SU-DHL-6 (cell line): ENCODE measurements at regions not wholly inside any gene's neighbourhood (a gene's known extent, or its start where the extent isn't known, plus 50 kb on each side); places are given as distances from the start of the nearest gene placed in this dataset.

Experiments
- CTCF ChIP-seq: fragments of 200-600 bp; sonication (generic); IDR thresholded peaks from one replicate; pipeline ENCODE4 v1.5.1; 2017; ENCODE audit warnings: antibody characterized with exemption, mild to moderate bottlenecking, low read length, moderate library complexity; ENCODE audit not compliant: insufficient read depth, poor library complexity, severe bottlenecking
- EZH2phosphoT487 ChIP-seq: fragments of 200-600 bp; sonication (generic), shearing (Covaris generic); conservative IDR thresholded peaks from 2 replicates; pipeline ENCODE4 v1.6.1; 2018; ENCODE audit warnings: mild to moderate bottlenecking, antibody characterized with exemption, low read length, moderate library complexity, mixed read lengths

GRCh38 chr19:33963514-33963913, 166.8 kb downstream of the KCTD15 start:
- TF ChIP-seq CTCF (no peak), EZH2phosphoT487 (no peak)
